MCF 10A (cell line): ENCODE measurements at regions not wholly inside any gene's neighbourhood (a gene's known extent, or its start where the extent isn't known, plus 50 kb on each side); places are given as distances from the start of the nearest gene placed in this dataset.

Experiments
- BruUV-seq: library from RNA; stranded (reverse); fragments of 400-500 nt; replicated peaks from 2 replicates; lab custom pipeline; 2021; lab: Mats Ljungman, UMichigan
- CTCF ChIA-PET: fragments of 300-600 bp; sonication (Branson Sonifier 250); formaldehyde crosslinking; extraction: SDS; loops from one replicate; lab custom pipeline; 2021; ENCODE audit warnings: antibody characterized with exemption, inconsistent platforms; lab: Yijun Ruan, JAX
- POLR2A ChIA-PET: fragments of 300-600, 350-650 bp; sonication (Branson Sonifier 250); formaldehyde crosslinking; extraction: SDS; loops from one replicate; lab custom pipeline; 2020; ENCODE audit warnings: antibody characterized with exemption, inconsistent platforms; lab: Yijun Ruan, JAX
- DNase-seq: peaks from one replicate; pipeline ENCODE4 v3.0.0-alpha.2; 2018; ENCODE audit not compliant: unreplicated experiment
- H3K27ac Mint-ChIP-seq: one replicate; pipeline ENCODE4 v1.8.0; 2022; ENCODE audit warnings: mild to moderate bottlenecking, low read depth, mixed read lengths; ENCODE audit not compliant: unreplicated experiment
- H3K27me3 Mint-ChIP-seq: one replicate; pipeline ENCODE4 v1.8.0; 2022; ENCODE audit warnings: mixed read lengths; ENCODE audit not compliant: insufficient read depth, unreplicated experiment
- H3K36me3 Mint-ChIP-seq: one replicate; pipeline ENCODE4 v1.8.0; 2022; ENCODE audit warnings: mild to moderate bottlenecking, moderate library complexity, mixed read lengths; ENCODE audit not compliant: insufficient read depth, unreplicated experiment
- H3K4me1 Mint-ChIP-seq: one replicate; pipeline ENCODE4 v1.8.0; 2022; ENCODE audit warnings: mixed read lengths; ENCODE audit not compliant: insufficient read depth, unreplicated experiment
- H3K4me3 Mint-ChIP-seq: one replicate; pipeline ENCODE4 v1.8.0; 2022; ENCODE audit warnings: mild to moderate bottlenecking, moderate library complexity, mixed read lengths; ENCODE audit not compliant: unreplicated experiment
- H3K9me3 Mint-ChIP-seq: one replicate; pipeline ENCODE4 v1.8.0; 2022; ENCODE audit warnings: mixed read lengths; ENCODE audit not compliant: unreplicated experiment
- intact Hi-C: fragments of 100-400 bp; cut with micrococcal nuclease; formaldehyde crosslinking; loops from 2 replicates; pipeline ENCODE4 v1.14.1; 2022
- TF ChIP-seq, protein P1 (sequence below): fragments of 200-600 bp; IDR thresholded peaks from one replicate; pipeline ENCODE4 v1.8.0; 2022; ENCODE audit warnings: antibody characterized with exemption, mild to moderate bottlenecking; ENCODE audit not compliant: unreplicated experiment

DNA sequence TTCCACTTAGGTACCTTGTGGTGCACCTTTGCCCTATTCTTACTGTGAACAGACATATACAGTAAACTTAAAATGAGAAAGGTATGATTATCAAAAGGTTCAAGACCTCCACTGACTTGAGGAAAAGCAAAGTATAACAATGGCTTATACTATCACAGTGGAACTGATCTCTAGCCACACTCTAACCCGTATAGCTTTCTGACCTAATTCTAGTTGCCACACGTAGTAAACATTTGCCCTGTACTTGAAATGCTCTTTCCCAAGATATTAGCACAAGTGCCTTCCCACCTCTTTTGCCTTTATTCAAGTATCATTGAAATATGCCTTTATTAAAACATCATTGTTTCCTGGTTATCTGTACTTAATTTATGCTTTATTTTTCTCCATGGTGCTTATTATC lies 250.4 kb upstream of the PPFIA2 start:
- Mint-ChIP-seq H3K27me3 (no peaks in the 10 kb centered on the region), H3K27ac (no peak overlapping the region), H3K36me3 (no peaks in the 10 kb centered on the region), H3K4me1 (no peaks in the 10 kb centered on the region), H3K9me3 (no peaks in the 10 kb centered on the region), H3K4me3 (no peak overlapping the region)
- no peak for DNase-seq
- ChIA-PET CTCF (no interaction called here), POLR2A (no interaction called here)
- BruUV-seq: no TSS peak
- intact Hi-C loops: no loop called here
- TF ChIP-seq, protein P1, sequence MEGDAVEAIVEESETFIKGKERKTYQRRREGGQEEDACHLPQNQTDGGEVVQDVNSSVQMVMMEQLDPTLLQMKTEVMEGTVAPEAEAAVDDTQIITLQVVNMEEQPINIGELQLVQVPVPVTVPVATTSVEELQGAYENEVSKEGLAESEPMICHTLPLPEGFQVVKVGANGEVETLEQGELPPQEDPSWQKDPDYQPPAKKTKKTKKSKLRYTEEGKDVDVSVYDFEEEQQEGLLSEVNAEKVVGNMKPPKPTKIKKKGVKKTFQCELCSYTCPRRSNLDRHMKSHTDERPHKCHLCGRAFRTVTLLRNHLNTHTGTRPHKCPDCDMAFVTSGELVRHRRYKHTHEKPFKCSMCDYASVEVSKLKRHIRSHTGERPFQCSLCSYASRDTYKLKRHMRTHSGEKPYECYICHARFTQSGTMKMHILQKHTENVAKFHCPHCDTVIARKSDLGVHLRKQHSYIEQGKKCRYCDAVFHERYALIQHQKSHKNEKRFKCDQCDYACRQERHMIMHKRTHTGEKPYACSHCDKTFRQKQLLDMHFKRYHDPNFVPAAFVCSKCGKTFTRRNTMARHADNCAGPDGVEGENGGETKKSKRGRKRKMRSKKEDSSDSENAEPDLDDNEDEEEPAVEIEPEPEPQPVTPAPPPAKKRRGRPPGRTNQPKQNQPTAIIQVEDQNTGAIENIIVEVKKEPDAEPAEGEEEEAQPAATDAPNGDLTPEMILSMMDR: no peak

DNA sequence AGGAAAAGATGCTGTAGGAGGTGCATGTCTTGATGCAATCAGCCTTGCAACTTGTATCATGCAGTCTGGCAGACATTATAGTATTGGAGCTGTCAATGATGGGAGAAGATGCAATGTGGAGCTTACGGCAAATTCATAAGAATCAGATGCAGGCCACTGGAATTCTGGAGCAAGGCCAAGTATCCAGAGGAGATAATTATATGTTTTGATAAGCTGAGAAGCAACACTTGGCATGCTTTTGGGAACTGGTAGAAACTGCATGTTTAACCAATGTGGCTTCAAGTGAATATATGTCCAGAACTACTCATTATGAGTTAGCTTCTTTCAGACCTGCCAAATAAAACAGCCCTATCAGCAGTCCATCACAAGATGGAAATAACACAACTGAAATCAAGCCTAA lies 249.1 kb upstream of the PPFIA2 start:
- Mint-ChIP-seq H3K36me3 (no peaks in the 10 kb centered on the region), H3K4me1 (no peaks in the 10 kb centered on the region), H3K9me3 (no peaks in the 10 kb centered on the region), H3K27ac (no peak overlapping the region), H3K4me3 (no peak overlapping the region), H3K27me3 (no peaks in the 10 kb centered on the region)
- no peak for DNase-seq
- no TSS peak for BruUV-seq
- intact Hi-C loops: no loop called here
- POLR2A ChIA-PET: no interaction called here
- CTCF ChIA-PET: interaction anchor here (0.6 to 0.7 kb wide), 2 partner anchors 37 to 297 kb away, joined by 3 read pairs; no protein-coding TSS in a partner anchor
- TF ChIP-seq, protein P1: no peak

DNA sequence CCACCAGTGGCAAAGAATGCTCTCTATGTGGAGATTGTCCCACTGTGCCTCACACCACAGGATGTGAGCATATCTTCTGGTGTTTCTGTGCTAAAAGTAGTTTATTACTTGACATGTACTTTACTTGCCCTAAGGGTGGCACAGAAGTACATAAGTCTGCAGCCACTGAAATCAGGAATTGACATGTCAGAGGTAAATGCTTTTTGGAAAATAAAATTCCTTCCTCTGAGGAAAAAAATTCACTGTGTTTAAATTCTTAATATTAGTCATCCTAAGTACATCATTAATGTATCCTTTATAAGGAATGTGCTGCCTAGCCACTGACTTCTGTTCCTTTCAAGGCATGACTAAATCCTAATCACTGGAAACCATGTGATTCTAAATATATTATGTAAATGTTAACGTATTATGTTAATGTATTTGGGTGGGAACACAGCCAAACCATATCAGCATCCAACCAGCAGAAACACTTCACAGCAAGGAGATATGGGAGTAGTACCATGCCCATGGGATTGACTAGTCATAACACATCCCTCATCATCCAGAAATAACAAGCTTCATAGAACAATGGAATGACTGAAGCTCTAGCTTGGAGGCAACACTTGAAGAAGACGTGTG lies 239.7 kb upstream of the PPFIA2 start:
- DNase-seq: no peak
- Mint-ChIP-seq H3K27me3 (no peaks in the 10 kb centered on the region), H3K36me3 (no peaks in the 10 kb centered on the region), H3K27ac (no peak overlapping the region), H3K4me3 (no peak overlapping the region), H3K4me1 (no peaks in the 10 kb centered on the region), H3K9me3 (peaks cover 8% of the 10 kb centered on the region)
- intact Hi-C loops: no loop called here
- TF ChIP-seq, protein P1: no peak
- CTCF ChIA-PET: interaction anchor here (0.6 kb wide), 1 partner anchor 42 kb away, joined by 3 read pairs; no protein-coding TSS in a partner anchor
- POLR2A ChIA-PET: no interaction called here
- BruUV-seq: no TSS peak

DNA sequence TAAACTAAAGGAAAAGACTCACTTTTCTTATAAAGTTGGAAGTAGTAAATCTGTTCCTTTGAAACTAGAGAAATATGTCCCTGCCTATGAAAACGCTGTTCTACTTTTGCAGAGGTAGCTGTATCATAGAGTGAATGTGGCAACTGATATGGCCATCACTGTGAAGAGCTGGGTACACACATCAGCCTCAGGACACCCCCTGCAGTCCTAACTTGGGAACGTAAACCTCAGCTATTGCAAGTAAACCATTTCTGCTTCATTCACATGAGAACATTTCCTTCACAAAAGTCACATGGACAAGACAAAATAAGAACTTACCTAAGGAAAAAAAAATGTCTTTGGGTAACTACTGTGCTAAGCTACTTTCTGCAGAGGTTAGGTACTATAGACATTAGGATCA lies 233.3 kb upstream of the PPFIA2 start:
- POLR2A ChIA-PET: no interaction called here

More for the DNA sequence above, 233.3 kb upstream of the PPFIA2 start:
- H3K27me3 Mint-ChIP-seq: no peaks in the 10 kb centered on the region
- intact Hi-C loops: no loop called here
- H3K4me3 Mint-ChIP-seq: no peak overlapping the region
- DNase-seq: peak; percentile 17
- CTCF ChIA-PET: no interaction called here
- no peak overlapping the region for H3K27ac Mint-ChIP-seq
- H3K4me1 Mint-ChIP-seq: peaks cover 2% of the 10 kb centered on the region
- BruUV-seq: no TSS peak
- H3K9me3 Mint-ChIP-seq: no peaks in the 10 kb centered on the region
- H3K36me3 Mint-ChIP-seq: no peaks in the 10 kb centered on the region
- TF ChIP-seq, protein P1: no peak
